DOHH2 (cell line): ENCODE measurements at regions not wholly inside any gene's neighbourhood (a gene's known extent, or its start where the extent isn't known, plus 50 kb on each side); places are given as distances from the start of the nearest gene placed in this dataset.

Source experiments
- EZH2phosphoT487 ChIP-seq: fragments of 200-600 bp; sonication (generic); IDR thresholded peaks from 2 replicates; pipeline ENCODE4 v1.6.1; 2017; ENCODE audit warnings: borderline replicate concordance, mild to moderate bottlenecking, antibody characterized with exemption, low read length, moderate library complexity, mixed read lengths
- TF ChIP-seq, protein P1 (sequence below): fragments of 200-600 bp; sonication (generic); IDR thresholded peaks from one replicate; pipeline ENCODE4 v1.5.1; 2014; ENCODE audit warnings: antibody characterized with exemption, mild to moderate bottlenecking, low read depth, low read length; ENCODE audit not compliant: poor library complexity, severe bottlenecking

GRCh38 chr7:25619381-25619780 is 391.1 kb upstream of the NPVF start:
- TF ChIP-seq, protein P1, sequence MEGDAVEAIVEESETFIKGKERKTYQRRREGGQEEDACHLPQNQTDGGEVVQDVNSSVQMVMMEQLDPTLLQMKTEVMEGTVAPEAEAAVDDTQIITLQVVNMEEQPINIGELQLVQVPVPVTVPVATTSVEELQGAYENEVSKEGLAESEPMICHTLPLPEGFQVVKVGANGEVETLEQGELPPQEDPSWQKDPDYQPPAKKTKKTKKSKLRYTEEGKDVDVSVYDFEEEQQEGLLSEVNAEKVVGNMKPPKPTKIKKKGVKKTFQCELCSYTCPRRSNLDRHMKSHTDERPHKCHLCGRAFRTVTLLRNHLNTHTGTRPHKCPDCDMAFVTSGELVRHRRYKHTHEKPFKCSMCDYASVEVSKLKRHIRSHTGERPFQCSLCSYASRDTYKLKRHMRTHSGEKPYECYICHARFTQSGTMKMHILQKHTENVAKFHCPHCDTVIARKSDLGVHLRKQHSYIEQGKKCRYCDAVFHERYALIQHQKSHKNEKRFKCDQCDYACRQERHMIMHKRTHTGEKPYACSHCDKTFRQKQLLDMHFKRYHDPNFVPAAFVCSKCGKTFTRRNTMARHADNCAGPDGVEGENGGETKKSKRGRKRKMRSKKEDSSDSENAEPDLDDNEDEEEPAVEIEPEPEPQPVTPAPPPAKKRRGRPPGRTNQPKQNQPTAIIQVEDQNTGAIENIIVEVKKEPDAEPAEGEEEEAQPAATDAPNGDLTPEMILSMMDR, result no peak
- TF ChIP-seq EZH2phosphoT487, result no peak
